ENCODE measurements at regions not wholly inside any gene's neighbourhood (a gene's known extent, or its start where the extent isn't known, plus 50 kb on each side); places are given as distances from the start of the nearest gene placed in this dataset.

GRCh38 chr10:131448171-131448570 is 136.7 kb upstream of the TCERG1L start:
- no peaks in the 10 kb centered on the region for H3K9me3 ChIP-seq (ENCODE audit: low read length)
- no peaks in the 10 kb centered on the region for H3K4me1 ChIP-seq (ENCODE audit: insufficient read depth, low read length)
- no peak for ATAC-seq
- no peak for FAIRE-seq
- in situ Hi-C loops (cut with HindIII; ENCODE audit: extremely low pct_ligation_motif_present, low pct_unique_long_range_greater_than_20kb) (no loop called here), intact Hi-C loops (cut with micrococcal nuclease; ENCODE audit: unreplicated experiment) (no loop called here)
- no peak overlapping the region for H3K4me3 ChIP-seq (replicated peaks in 1 of 3; ENCODE audit: insufficient read depth in 1 of 3, low read depth in 2 of 3, low read length in 3 of 3)
- H3K27me3 ChIP-seq (ENCODE audit: control insufficient read depth in 1 of 2, insufficient read depth in 2 of 2, low read length in 2 of 2): peaks cover 0 to 15% of the 10 kb centered on the region in 2 experiments; a peak in 4 of 5 replicates
- no peak overlapping the region for H3K4me2 ChIP-seq (ENCODE audit: low read depth, low read length)
- 47% methylated on average over 13 of the region's 13 CpGs for WGBS (ENCODE audit: low lambda C conversion rate)
- no peak overlapping the region for H2AFZ ChIP-seq (ENCODE audit: low read length)
- no peak for DNase-seq (ENCODE audit: low spot score)
- H3K79me2 ChIP-seq (ENCODE audit: insufficient read depth, low read length): no peaks in the 10 kb centered on the region
- CTCF ChIA-PET (ENCODE audit: low intra/inter-chr PET ratio, low total read pairs): no interaction called here
- no peak for TF ChIP-seq ZNF451 (CRISPR knock-in tag; IDR thresholded peaks at IDR 0.05)
- no peak for TF ChIP-seq EZH2 (conservative IDR thresholded peaks at IDR 0.05; ENCODE audit: low read depth, low read length)
- no peak for TF ChIP-seq ZNF629 (CRISPR knock-in tag; conservative IDR thresholded peaks at IDR 0.05)
- no peak for TF ChIP-seq KLF6 (CRISPR knock-in tag; IDR thresholded peaks at IDR 0.05)
- no peak for TF ChIP-seq ZNF317 (CRISPR knock-in tag; IDR thresholded peaks at IDR 0.05)
- TF ChIP-seq GTF2F1 (IDR thresholded peaks at IDR 0.05; ENCODE audit: low read length): no peak
- no peak for TF ChIP-seq CBX1 (IDR thresholded peaks at IDR 0.05; ENCODE audit: low read depth)
- no peak for TF ChIP-seq SP140L (CRISPR knock-in tag; IDR thresholded peaks at IDR 0.05; ENCODE audit: borderline replicate concordance)
- no peak for TF ChIP-seq ZMYM4 (CRISPR knock-in tag; IDR thresholded peaks at IDR 0.05)
- TF ChIP-seq DMAP1 (CRISPR knock-in tag; IDR thresholded peaks at IDR 0.05): no peak
- POLR2A ChIA-PET: no interaction called here
- no TSS peak for BruUV-seq (replicated peaks)
- H4K20me1 ChIP-seq (ENCODE audit: insufficient read depth, low read length): 0 out of 2 replicates have a peak, but pooled peaks cover 3% of the 10 kb centered on the region
- no peak overlapping the region for H3K27ac ChIP-seq (ENCODE audit: extremely low read length, insufficient read depth, low read length)
- no peak overlapping the region for H3K9ac ChIP-seq (ENCODE audit: insufficient read depth, low read depth, low read length)
- no peaks in the 10 kb centered on the region for H3K36me3 ChIP-seq (replicated peaks in 1 of 2; ENCODE audit: control insufficient read depth in 1 of 2, insufficient read depth in 2 of 2, low read length in 2 of 2)

GRCh38 chr10:131448883-131449282 is 137.4 kb upstream of the TCERG1L start:
- CTCF ChIA-PET (ENCODE audit: low intra/inter-chr PET ratio, low total read pairs): no interaction called here
- TF ChIP-seq DDIT3 (CRISPR knock-in tag; IDR thresholded peaks at IDR 0.05) (no peak), MEIS2 (CRISPR knock-in tag; IDR thresholded peaks at IDR 0.05) (no peak), NFYB (CRISPR knock-in tag; IDR thresholded peaks at IDR 0.05) (no peak), SIX4 (CRISPR knock-in tag; IDR thresholded peaks at IDR 0.05) (no peak), ZNF446 (CRISPR knock-in tag; IDR thresholded peaks at IDR 0.05) (no peak), IRF9 (CRISPR knock-in tag; IDR thresholded peaks at IDR 0.05; ENCODE audit: borderline replicate concordance) (no peak), ZNF629 (CRISPR knock-in tag; conservative IDR thresholded peaks at IDR 0.05) (no peak), ZFP36L2 (CRISPR knock-in tag; IDR thresholded peaks at IDR 0.05) (no peak), IKZF1 (IDR thresholded peaks at IDR 0.05) (no peak), PTBP1 (IDR thresholded peaks at IDR 0.05; ENCODE audit: low read depth, low read length, poor library complexity, severe bottlenecking) (no peak), SMC3 (IDR thresholded peaks at IDR 0.05; ENCODE audit: low read length) (no peak), ZNF276 (CRISPR knock-in tag; IDR thresholded peaks at IDR 0.05; ENCODE audit: low read depth) (no peak)

More at GRCh38 chr10:131448883-131449282, 137.4 kb upstream of the TCERG1L start:
- Histone ChIP-seq H3K4me2 (ENCODE audit: low read depth, low read length) (no peak overlapping the region), H3K9ac (ENCODE audit: insufficient read depth, low read depth, low read length) (no peak overlapping the region), H2AFZ (ENCODE audit: low read length) (no peak overlapping the region), H3K36me3 (replicated peaks in 1 of 2; ENCODE audit: control insufficient read depth in 1 of 2, insufficient read depth in 2 of 2, low read length in 2 of 2) (no peaks in the 10 kb centered on the region), H3K4me3 (replicated peaks in 1 of 3; ENCODE audit: insufficient read depth in 1 of 3, low read depth in 2 of 3, low read length in 3 of 3) (no peak overlapping the region), H3K27ac (ENCODE audit: extremely low read length, insufficient read depth, low read length) (no peak overlapping the region), H3K27me3 (ENCODE audit: control insufficient read depth in 1 of 2, insufficient read depth in 2 of 2, low read length in 2 of 2) (peaks cover 0 to 16% of the 10 kb centered on the region in 2 experiments; a peak in 4 of 5 replicates), H3K4me1 (ENCODE audit: insufficient read depth, low read length) (no peaks in the 10 kb centered on the region), H3K79me2 (ENCODE audit: insufficient read depth, low read length) (no peaks in the 10 kb centered on the region), H3K9me3 (ENCODE audit: low read length) (no peaks in the 10 kb centered on the region), H4K20me1 (ENCODE audit: insufficient read depth, low read length) (0 out of 2 replicates have a peak, but pooled peaks cover 3% of the 10 kb centered on the region)
- 83% methylated on average over 6 of the region's 14 CpGs for WGBS (ENCODE audit: low lambda C conversion rate)
- no peak for DNase-seq (ENCODE audit: low spot score)
- no peak for FAIRE-seq
- POLR2A ChIA-PET: no interaction called here
- ATAC-seq: no peak
- BruUV-seq (replicated peaks): no TSS peak
- intact Hi-C loops (cut with micrococcal nuclease; ENCODE audit: unreplicated experiment) (no loop called here), in situ Hi-C loops (cut with HindIII; ENCODE audit: extremely low pct_ligation_motif_present, low pct_unique_long_range_greater_than_20kb) (no loop called here)
